HL-60 (cell line): ENCODE measurements at regions not wholly inside any gene's neighbourhood (a gene's known extent, or its start where the extent isn't known, plus 50 kb on each side); places are given as distances from the start of the nearest gene placed in this dataset.

Source experiments
- DNase-seq, 2 experiments: peaks; one replicate each; pipeline ENCODE4 v3.0.0-alpha.2; 2010 to 2020; ENCODE audit warnings: low read depth in 1 of 2, low spot score in 1 of 2
- H3K27ac ChIP-seq: fragments of 250-450 bp; sonication (Bioruptor Pico); replicated peaks from 2 replicates; pipeline ENCODE4 v1.5.1; 2020; ENCODE audit warnings: mild to moderate bottlenecking, moderate library complexity
- H3K27me3 ChIP-seq: fragments of 250-450 bp; sonication (Bioruptor Pico); 2 replicates; pipeline ENCODE4 v1.5.1; 2021; ENCODE audit warnings: mild to moderate bottlenecking, moderate library complexity; ENCODE audit not compliant: insufficient read depth, poor library complexity, severe bottlenecking
- H3K4me3 ChIP-seq: replicated peaks from 2 replicates; pipeline ENCODE4 v1.5.1; 2011; ENCODE audit warnings: mild to moderate bottlenecking, control low read depth, low read length; ENCODE audit not compliant: insufficient read depth
- GABPA ChIP-seq: IDR thresholded peaks from 2 replicates; pipeline ENCODE4 v1.6.1; 2012; ENCODE audit warnings: low read depth
- POLR2AphosphoS5 ChIP-seq: IDR thresholded peaks from 2 replicates; pipeline ENCODE4 v1.6.1; 2012; ENCODE audit warnings: low read depth
- SPI1 ChIP-seq: IDR thresholded peaks from 2 replicates; pipeline ENCODE4 v1.6.1; 2012; ENCODE audit warnings: low read depth, mild to moderate bottlenecking, borderline replicate concordance
- TF ChIP-seq, protein P1 (sequence below): IDR thresholded peaks from one replicate; pipeline ENCODE4 v1.5.1; 2011; ENCODE audit warnings: low read length, control low read depth, inconsistent platforms; ENCODE audit not compliant: insufficient read depth
- TF ChIP-seq, protein P2 (sequence below): IDR thresholded peaks from 2 replicates; pipeline ENCODE4 v1.6.1; 2012; ENCODE audit warnings: low read depth; ENCODE audit not compliant: insufficient replicate concordance

DNA sequence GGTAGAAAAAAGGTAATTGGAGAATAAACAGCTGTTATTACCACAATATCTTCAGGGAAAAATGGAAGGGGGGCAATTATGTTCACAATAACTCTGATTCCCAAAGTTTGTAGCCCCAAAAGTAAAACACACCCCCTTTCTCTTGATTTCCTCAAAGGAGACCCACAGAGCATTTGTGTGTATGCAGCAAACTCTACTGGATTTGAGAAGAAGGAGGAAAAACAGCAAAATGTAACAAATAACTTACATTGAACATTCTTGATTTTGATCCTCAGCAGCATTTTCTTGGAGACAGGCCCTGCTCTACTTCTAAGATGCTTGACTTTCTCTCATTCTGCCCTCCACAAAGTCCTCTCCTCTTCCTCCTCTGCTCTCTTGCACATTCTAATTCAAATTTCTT, 420.8 kb upstream of the EDIL3 start:
- no peak overlapping the region for H3K27ac ChIP-seq
- no peak overlapping the region for H3K4me3 ChIP-seq
- TF ChIP-seq, protein P1, sequence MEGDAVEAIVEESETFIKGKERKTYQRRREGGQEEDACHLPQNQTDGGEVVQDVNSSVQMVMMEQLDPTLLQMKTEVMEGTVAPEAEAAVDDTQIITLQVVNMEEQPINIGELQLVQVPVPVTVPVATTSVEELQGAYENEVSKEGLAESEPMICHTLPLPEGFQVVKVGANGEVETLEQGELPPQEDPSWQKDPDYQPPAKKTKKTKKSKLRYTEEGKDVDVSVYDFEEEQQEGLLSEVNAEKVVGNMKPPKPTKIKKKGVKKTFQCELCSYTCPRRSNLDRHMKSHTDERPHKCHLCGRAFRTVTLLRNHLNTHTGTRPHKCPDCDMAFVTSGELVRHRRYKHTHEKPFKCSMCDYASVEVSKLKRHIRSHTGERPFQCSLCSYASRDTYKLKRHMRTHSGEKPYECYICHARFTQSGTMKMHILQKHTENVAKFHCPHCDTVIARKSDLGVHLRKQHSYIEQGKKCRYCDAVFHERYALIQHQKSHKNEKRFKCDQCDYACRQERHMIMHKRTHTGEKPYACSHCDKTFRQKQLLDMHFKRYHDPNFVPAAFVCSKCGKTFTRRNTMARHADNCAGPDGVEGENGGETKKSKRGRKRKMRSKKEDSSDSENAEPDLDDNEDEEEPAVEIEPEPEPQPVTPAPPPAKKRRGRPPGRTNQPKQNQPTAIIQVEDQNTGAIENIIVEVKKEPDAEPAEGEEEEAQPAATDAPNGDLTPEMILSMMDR = no peak
- no peak for TF ChIP-seq SPI1
- TF ChIP-seq, protein P2, sequence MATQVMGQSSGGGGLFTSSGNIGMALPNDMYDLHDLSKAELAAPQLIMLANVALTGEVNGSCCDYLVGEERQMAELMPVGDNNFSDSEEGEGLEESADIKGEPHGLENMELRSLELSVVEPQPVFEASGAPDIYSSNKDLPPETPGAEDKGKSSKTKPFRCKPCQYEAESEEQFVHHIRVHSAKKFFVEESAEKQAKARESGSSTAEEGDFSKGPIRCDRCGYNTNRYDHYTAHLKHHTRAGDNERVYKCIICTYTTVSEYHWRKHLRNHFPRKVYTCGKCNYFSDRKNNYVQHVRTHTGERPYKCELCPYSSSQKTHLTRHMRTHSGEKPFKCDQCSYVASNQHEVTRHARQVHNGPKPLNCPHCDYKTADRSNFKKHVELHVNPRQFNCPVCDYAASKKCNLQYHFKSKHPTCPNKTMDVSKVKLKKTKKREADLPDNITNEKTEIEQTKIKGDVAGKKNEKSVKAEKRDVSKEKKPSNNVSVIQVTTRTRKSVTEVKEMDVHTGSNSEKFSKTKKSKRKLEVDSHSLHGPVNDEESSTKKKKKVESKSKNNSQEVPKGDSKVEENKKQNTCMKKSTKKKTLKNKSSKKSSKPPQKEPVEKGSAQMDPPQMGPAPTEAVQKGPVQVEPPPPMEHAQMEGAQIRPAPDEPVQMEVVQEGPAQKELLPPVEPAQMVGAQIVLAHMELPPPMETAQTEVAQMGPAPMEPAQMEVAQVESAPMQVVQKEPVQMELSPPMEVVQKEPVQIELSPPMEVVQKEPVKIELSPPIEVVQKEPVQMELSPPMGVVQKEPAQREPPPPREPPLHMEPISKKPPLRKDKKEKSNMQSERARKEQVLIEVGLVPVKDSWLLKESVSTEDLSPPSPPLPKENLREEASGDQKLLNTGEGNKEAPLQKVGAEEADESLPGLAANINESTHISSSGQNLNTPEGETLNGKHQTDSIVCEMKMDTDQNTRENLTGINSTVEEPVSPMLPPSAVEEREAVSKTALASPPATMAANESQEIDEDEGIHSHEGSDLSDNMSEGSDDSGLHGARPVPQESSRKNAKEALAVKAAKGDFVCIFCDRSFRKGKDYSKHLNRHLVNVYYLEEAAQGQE = no peak
- TF ChIP-seq POLR2AphosphoS5 = no peak
- TF ChIP-seq GABPA = no peak
- H3K27me3 ChIP-seq = no peaks in the 10 kb centered on the region
- no peak for DNase-seq

DNA sequence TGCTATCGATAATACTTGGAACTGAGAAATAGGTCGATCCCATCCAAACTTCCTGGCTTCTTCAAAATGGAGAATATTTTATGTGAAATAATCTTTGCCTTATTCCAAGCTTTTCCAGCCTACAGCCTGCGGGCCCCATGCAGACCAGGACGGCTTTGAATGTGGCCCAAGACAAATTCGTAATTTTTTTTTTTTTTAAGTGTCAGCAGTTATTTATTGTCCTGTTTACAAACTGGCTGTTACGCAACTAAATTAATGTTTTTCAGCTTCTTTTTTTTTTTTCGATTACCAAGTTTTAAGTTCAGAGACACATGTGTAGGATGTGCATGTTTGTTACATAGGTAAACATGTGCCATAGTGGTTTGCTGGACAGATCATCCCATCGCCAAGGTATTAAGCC, 411.7 kb upstream of the EDIL3 start:
- no peaks in the 10 kb centered on the region for H3K27me3 ChIP-seq
- no peak for DNase-seq
- no peak overlapping the region for H3K27ac ChIP-seq
- H3K4me3 ChIP-seq = no peak overlapping the region
- TF ChIP-seq GABPA = no peak
- TF ChIP-seq POLR2AphosphoS5 = no peak
- TF ChIP-seq SPI1 = no peak
- TF ChIP-seq, protein P2 = no peak
- TF ChIP-seq, protein P1 = no peak

DNA sequence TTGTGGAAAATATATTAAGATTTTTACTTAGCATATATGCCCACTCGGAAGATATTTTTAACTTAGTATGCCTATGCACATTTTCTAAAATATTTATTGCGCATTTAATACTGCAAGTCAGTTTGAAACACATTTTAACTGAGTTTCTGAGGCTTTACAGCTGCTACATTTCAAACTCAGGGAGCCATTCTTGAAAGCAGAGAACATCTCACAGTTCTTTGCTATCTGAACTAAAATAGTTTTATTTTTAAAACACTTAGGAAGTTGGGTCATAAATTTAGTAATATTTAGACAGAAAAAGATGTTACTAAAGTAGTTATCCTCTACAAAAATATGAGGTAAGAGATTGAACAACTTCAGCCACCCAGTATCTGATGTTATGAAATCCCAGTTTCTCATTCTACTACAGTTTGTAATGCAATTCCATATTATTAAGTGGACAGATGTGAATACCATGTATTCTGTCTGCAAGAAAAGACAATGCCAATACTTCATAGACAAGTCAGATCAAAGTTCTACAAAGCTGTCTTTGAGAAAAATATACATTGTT, 409.9 kb upstream of the EDIL3 start:
- no peaks in the 10 kb centered on the region for H3K27me3 ChIP-seq
- TF ChIP-seq GABPA = no peak
- TF ChIP-seq, protein P1 = no peak
- TF ChIP-seq POLR2AphosphoS5 = no peak
- TF ChIP-seq SPI1 = no peak
- TF ChIP-seq, protein P2 = no peak
- no peak for DNase-seq
- H3K4me3 ChIP-seq = no peak overlapping the region
- H3K27ac ChIP-seq = no peak overlapping the region
